Stomach (tissue), 8 donors: ENCODE measurements at regions not wholly inside any gene's neighbourhood (a gene's known extent, or its start where the extent isn't known, plus 50 kb on each side); places are given as distances from the start of the nearest gene placed in this dataset.

Experiments used
- DNase-seq, 2 donors: peaks; one replicate each; pipeline versions ENCODE4 v3.0.0 to v3.0.0-alpha.2; 2013 to 2019
- H3K27ac ChIP-seq, 5 donors: fragments of 200-600 bp in 4 of 5; sonication (generic) in 4 of 5; one replicate each; pipeline ENCODE4 v1.5.1; 2013 to 2019; ENCODE audit warnings: mild to moderate bottlenecking in 1 of 5, moderate library complexity in 1 of 5
- H3K27me3 ChIP-seq, 3 donors: fragments of 200-600 bp; sonication (generic); one replicate each; pipeline ENCODE4 v1.5.1; 2017 to 2019; ENCODE audit warnings: mixed run types in 1 of 3
- H3K36me3 ChIP-seq, 4 donors: fragments of 200-600 bp; sonication (generic); 1 replicate in 3 of 4; 2 replicates in 1 of 4; pipeline ENCODE4 v1.5.1; 2016 to 2019
- H3K4me1 ChIP-seq, 4 donors: fragments of 200-600 bp; sonication (generic); one replicate each; pipeline ENCODE4 v1.5.1; 2016 to 2019
- H3K4me3 ChIP-seq, 4 donors: fragments of 200-600 bp; sonication (generic) in 3 of 4; one replicate each; pipeline ENCODE4 v1.5.1; 2016 to 2019; ENCODE audit warnings: mild to moderate bottlenecking in 1 of 4
- H3K9me3 ChIP-seq, 4 donors: fragments of 200-600 bp; sonication (generic); one replicate each; pipeline ENCODE4 v1.5.1; 2016 to 2019
- CTCF ChIP-seq, 7 experiments: fragments of 450-650 bp in 4 of 7; fragments of 200-600 bp in 3 of 7; sonication (generic) in 3 of 7; IDR thresholded peaks; one replicate each; pipeline ENCODE4 v1.5.1; 2016 to 2019; ENCODE audit warnings: antibody characterized with exemption in 7 of 7, control low read depth in 2 of 7, mild to moderate bottlenecking in 1 of 7
- EP300 ChIP-seq: sonication (generic); formaldehyde crosslinking; IDR thresholded peaks from one replicate; pipeline ENCODE4 v1.6.1; 2017; ENCODE audit warnings: antibody characterized with exemption
- POLR2A ChIP-seq, 4 donors: fragments of 450-650 bp; IDR thresholded peaks; one replicate each; pipeline ENCODE4 v1.6.1; 2016; ENCODE audit warnings: antibody characterized with exemption in 4 of 4, control low read depth in 2 of 4, mild to moderate bottlenecking in 1 of 4, moderate library complexity in 1 of 4
- POLR2AphosphoS5 ChIP-seq, 3 donors: sonication (generic); formaldehyde crosslinking; IDR thresholded peaks; one replicate each; pipeline ENCODE4 v1.6.1; 2016; ENCODE audit warnings: antibody characterized with exemption in 3 of 3
- WGBS, 5 donors: extraction: QIAGEN DNeasy Blood & Tissue Kit in 3 of 5; methylation state at CpG; one replicate each; pipeline versions ENCODE4 v1.1.5 to v1.1.7; 2013 to 2018; 5-methylcytosine and 5-hydroxymethylcytosine counted together
- intact Hi-C: fragments of 100-400 bp; cut with DNase I; formaldehyde crosslinking; loops from one replicate; pipeline ENCODE4 v1.15.1; 2023; ENCODE audit warnings: low total_unique reads
- donor health status: healthy with polysubstance abuse.
- donor health status: Bipolar disorder and iron deficiency.
- donor health status: healthy.

GRCh38 chr5:87002485-87002884 lies 265.2 kb upstream of the RASA1 start:
- no peak for TF ChIP-seq POLR2AphosphoS5 (IDR thresholded peaks at IDR 0.05)
- intact Hi-C loops, result no loop called here
- Histone ChIP-seq H3K9me3 (no peaks in the 10 kb centered on the region), H3K27ac (no peak overlapping the region), H3K27me3 (no peaks in the 10 kb centered on the region), H3K36me3 (no peaks in the 10 kb centered on the region), H3K4me3 (no peak overlapping the region), H3K4me1 (no peaks in the 10 kb centered on the region)
- 66 to 80% (median 75%) methylated on average over 3 of the region's 3 CpGs for WGBS, 5 donors
- no peak for DNase-seq

GRCh38 chr5:87004101-87004500 lies 263.6 kb upstream of the RASA1 start:
- no peak for DNase-seq
- Histone ChIP-seq H3K4me3 (no peak overlapping the region), H3K9me3 (no peaks in the 10 kb centered on the region), H3K27me3 (no peaks in the 10 kb centered on the region), H3K27ac (no peak overlapping the region), H3K36me3 (no peaks in the 10 kb centered on the region), H3K4me1 (no peaks in the 10 kb centered on the region)
- intact Hi-C loops, result no loop called here
- TF ChIP-seq POLR2AphosphoS5 (IDR thresholded peaks at IDR 0.05), result no peak
- no peak for TF ChIP-seq CTCF (IDR thresholded peaks at IDR 0.05)
- no peak for TF ChIP-seq EP300
- TF ChIP-seq POLR2A (IDR thresholded peaks at IDR 0.05), result no peak
- 74 to 94% (median 88%) methylated on average over 3 of the region's 3 CpGs for WGBS, 5 donors

DNA sequence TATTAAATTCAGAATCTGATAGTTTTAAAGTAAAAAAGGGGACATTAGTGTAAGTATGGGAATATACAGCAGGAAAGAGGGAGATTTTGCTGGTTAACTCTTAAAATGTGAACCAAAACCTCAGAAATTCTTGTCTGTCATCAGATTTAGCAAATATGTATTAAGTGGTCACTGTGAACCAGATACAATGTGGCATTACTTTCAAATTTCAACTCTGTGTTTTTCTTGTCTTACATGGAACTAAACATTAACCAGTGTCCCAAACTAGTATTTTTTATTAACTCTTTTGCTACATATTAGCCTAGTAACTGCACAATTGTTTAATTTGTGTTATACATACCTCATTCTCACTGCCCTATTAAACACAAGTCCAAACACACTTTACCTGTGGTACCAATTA lies 259.9 kb upstream of the RASA1 start:
- H3K36me3 ChIP-seq, result no peaks in the 10 kb centered on the region
- H3K9me3 ChIP-seq, result no peaks in the 10 kb centered on the region
- no peak overlapping the region for H3K4me3 ChIP-seq
- no peaks in the 10 kb centered on the region for H3K27me3 ChIP-seq
- TF ChIP-seq EP300, result no peak
- TF ChIP-seq POLR2A (IDR thresholded peaks at IDR 0.05), result no peak
- TF ChIP-seq POLR2AphosphoS5 (IDR thresholded peaks at IDR 0.05), result no peak
- TF ChIP-seq CTCF (IDR thresholded peaks at IDR 0.05), result no peak
- H3K4me1 ChIP-seq, result no peaks in the 10 kb centered on the region
- H3K27ac ChIP-seq, result no peak overlapping the region
- intact Hi-C loops, result no loop called here
- no peak for DNase-seq

DNA sequence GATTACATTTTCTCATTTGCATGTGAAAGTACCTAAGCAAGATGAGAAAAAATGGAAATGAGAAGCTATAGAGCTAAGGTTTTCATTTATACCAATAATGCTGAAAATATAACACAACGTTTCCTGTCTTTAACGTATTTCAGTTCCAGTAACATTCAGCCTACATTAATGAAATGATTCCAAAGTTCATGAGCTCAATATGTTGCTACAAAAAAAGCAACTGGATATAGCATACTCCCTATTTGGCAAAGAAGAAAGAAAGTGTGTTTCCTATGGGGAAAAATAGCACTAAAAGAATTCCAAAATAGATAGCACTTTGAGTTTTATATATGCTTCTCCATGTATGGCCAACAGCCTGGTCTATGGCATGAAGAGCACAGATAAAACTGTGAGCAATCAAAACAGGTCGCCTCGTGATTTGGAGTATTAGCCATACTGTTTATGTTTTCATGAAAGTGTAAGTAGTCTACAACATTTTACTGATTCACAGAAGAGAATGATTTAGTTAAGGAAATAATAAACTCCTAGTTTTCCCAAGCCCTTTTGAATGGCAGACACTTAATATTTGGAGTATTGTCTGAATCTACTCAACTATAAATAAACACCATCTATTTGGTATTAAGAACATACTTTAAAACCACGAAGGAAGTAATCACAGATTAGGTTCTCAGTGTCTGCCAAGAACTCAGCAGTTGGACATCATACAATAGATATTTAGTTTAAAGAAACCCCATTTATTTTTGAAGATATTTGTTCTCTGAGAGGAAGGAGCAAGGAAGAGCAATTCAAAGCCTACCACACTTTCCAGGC lies 258.7 kb upstream of the RASA1 start:
- intact Hi-C loops, result no loop called here
- 39 to 58% (median 50%) methylated on average over 5 of the region's 5 CpGs for WGBS, 5 donors
- TF ChIP-seq CTCF (IDR thresholded peaks at IDR 0.05) (no peak), EP300 (no peak), POLR2AphosphoS5 (IDR thresholded peaks at IDR 0.05) (no peak), POLR2A (IDR thresholded peaks at IDR 0.05) (no peak)
- Histone ChIP-seq H3K36me3 (no peaks in the 10 kb centered on the region), H3K27ac (no peak overlapping the region), H3K27me3 (no peaks in the 10 kb centered on the region), H3K4me3 (no peak overlapping the region), H3K9me3 (no peaks in the 10 kb centered on the region), H3K4me1 (no peaks in the 10 kb centered on the region)
- DNase-seq, result peak in 1 of 2 donors; percentile 15

DNA sequence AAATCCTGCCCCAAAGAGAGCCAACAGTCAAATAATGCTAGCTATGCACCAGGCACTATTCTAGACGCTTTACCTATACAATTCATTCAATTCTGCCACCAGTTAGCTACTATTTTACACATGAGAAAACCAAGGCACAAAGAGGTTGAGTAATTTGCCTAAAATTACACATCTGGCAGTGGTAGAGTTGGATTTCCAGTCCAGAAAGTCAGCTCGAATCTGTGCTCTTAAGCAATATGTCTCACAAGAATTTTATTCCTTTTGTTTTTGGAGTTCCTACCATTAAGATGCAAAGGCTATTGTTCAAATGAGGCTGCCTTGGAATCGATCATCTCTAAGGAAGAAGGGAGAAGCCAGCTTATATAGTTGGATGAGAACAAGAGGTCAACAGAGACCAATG lies 256.9 kb upstream of the RASA1 start:
- H3K36me3 ChIP-seq, result no peaks in the 10 kb centered on the region
- no peak for DNase-seq
- H3K27me3 ChIP-seq, result no peaks in the 10 kb centered on the region
- no peak overlapping the region for H3K4me3 ChIP-seq
- H3K27ac ChIP-seq, result no peak overlapping the region
- 41 to 70% (median 55%) methylated on average over 3 of the region's 3 CpGs for WGBS, 5 donors
- intact Hi-C loops, result no loop called here
- H3K4me1 ChIP-seq, result no peaks in the 10 kb centered on the region
- no peaks in the 10 kb centered on the region for H3K9me3 ChIP-seq
- no peak for TF ChIP-seq EP300
- no peak for TF ChIP-seq POLR2A (IDR thresholded peaks at IDR 0.05)
